ENCODE measurements at regions not wholly inside any gene's neighbourhood (a gene's known extent, or its start where the extent isn't known, plus 50 kb on each side); places are given as distances from the start of the nearest gene placed in this dataset.

DNA sequence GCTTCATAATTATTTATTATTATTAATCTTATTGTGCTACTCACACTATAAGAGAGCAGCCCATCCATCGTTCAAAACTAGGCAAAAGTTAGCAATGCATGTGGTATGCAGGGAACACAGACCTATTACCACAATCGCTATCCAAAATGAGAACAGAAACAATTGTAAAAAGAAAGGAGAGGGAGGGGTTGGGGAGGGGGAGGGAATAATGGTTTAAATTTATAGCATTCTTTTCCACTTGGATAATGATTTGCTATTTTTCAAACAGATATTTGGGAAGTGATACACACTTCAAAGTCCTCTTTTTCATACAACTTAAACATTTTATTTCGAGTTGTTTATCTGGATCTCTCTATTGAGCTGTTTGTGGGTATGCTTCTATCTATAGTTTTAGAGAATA is 248.6 kb upstream of the SOX5 start:
- H3K23ac ChIP-seq (ENCODE audit: low read depth, low read length) = no peak overlapping the region; the same call in 1 of the 2 replicates
- H3K9me3 ChIP-seq (ENCODE audit: control insufficient read depth, insufficient read depth, low read length) = no peaks in the 10 kb centered on the region
- H2BK5ac ChIP-seq (ENCODE audit: low read depth, low read length, poor library complexity, severe bottlenecking) = peak overlapping the region; percentile 18
- H3K9me1 ChIP-seq (ENCODE audit: insufficient read depth, low read length) = peaks cover 13% of the 10 kb centered on the region
- peak overlapping the region; percentile 82; the same call in 1 of the 2 replicates for H2BK120ac ChIP-seq (ENCODE audit: low read depth, low read length)
- peak overlapping the region; percentile 90 for H3K4me2 ChIP-seq (ENCODE audit: low read depth, low read length)
- peak overlapping the region in 1 of 2 experiments; percentile 47; a peak in 1 of 4 replicates for H4K8ac ChIP-seq (ENCODE audit: low read depth in 2 of 2, low read length in 2 of 2)
- peaks cover 10% of the 10 kb centered on the region for H3K4me1 ChIP-seq (ENCODE audit: control insufficient read depth, insufficient read depth, low read length)
- H4K5ac ChIP-seq (ENCODE audit: low read depth, low read length) = no peak overlapping the region
- H3K18ac ChIP-seq (ENCODE audit: low read depth, low read length) = no peak overlapping the region
- H3K4me3 ChIP-seq (ENCODE audit: insufficient read depth, low read depth, low read length) = no peak overlapping the region
- intact Hi-C loops (cut with micrococcal nuclease) (no loop called here), in situ Hi-C loops (cut with MboI; ENCODE audit: low sequenced_read_pairs) (no loop called here), dilution Hi-C loops (cut with HindIII; ENCODE audit: low sequenced_read_pairs, unreplicated experiment) (no loop called here)
- H2AFZ ChIP-seq (replicated peaks; ENCODE audit: low read length, poor library complexity) = no peak overlapping the region
- H2AK5ac ChIP-seq (ENCODE audit: low read depth, low read length) = no peak overlapping the region
- ATAC-seq (ENCODE audit: low read depth) (peak; percentile 73), DNase-seq (peak; percentile 47)
- POLR2A ChIA-PET (ENCODE audit: unreplicated experiment) = interaction anchor here (0.6 kb wide), 1 partner anchor 9 kb away, joined by 20 read pairs; no protein-coding TSS in a partner anchor
- no CpG with 5 or more reads among the region's 3 CpGs for WGBS, 2 experiments (ENCODE audit: extremely low coverage in 2 of 2, insufficient read length in 1 of 2)
- no peak overlapping the region for H3K56ac ChIP-seq (ENCODE audit: extremely low read depth, insufficient read depth, low read length)
- peak overlapping the region; percentile 15; the same call in 1 of the 3 replicates for H2BK15ac ChIP-seq (ENCODE audit: low read depth, low read length)
- H3K36me3 ChIP-seq (ENCODE audit: control insufficient read depth, insufficient read depth, low read length) = no peaks in the 10 kb centered on the region
- CTCF ChIA-PET = no interaction called here
- BruUV-seq (replicated peaks) = no TSS peak
- H3K27ac ChIP-seq (ENCODE audit: insufficient read depth, low read length) = no peak overlapping the region
- H4K20me1 ChIP-seq (ENCODE audit: insufficient read depth, low read length) = no peaks in the 10 kb centered on the region; the same call in 1 of the 2 replicates
- TF ChIP-seq POLR2A (IDR thresholded peaks at IDR 0.05; ENCODE audit: low read depth, low read length) (no peak), MAZ (IDR thresholded peaks at IDR 0.05; ENCODE audit: borderline replicate concordance, low read depth, low read length) (no peak), BHLHE40 (IDR thresholded peaks at IDR 0.05; ENCODE audit: low read depth, low read length) (no peak), RAD21 (IDR thresholded peaks at IDR 0.05; ENCODE audit: low read length) (no peak), MXI1 (IDR thresholded peaks at IDR 0.05; ENCODE audit: borderline replicate concordance, low read depth, low read length) (no peak), FOS (IDR thresholded peaks at IDR 0.05; ENCODE audit: low read depth, low read length) (no peak), CEBPB (IDR thresholded peaks at IDR 0.05; ENCODE audit: low read depth, low read length) (no peak), RCOR1 (IDR thresholded peaks at IDR 0.05; ENCODE audit: insufficient replicate concordance, low read length) (no peak)
- TF ChIP-seq, protein P1, sequence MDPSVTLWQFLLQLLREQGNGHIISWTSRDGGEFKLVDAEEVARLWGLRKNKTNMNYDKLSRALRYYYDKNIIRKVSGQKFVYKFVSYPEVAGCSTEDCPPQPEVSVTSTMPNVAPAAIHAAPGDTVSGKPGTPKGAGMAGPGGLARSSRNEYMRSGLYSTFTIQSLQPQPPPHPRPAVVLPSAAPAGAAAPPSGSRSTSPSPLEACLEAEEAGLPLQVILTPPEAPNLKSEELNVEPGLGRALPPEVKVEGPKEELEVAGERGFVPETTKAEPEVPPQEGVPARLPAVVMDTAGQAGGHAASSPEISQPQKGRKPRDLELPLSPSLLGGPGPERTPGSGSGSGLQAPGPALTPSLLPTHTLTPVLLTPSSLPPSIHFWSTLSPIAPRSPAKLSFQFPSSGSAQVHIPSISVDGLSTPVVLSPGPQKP (IDR thresholded peaks at IDR 0.05; ENCODE audit: borderline replicate concordance, low read depth, low read length) = no peak
- TF ChIP-seq, protein P2, sequence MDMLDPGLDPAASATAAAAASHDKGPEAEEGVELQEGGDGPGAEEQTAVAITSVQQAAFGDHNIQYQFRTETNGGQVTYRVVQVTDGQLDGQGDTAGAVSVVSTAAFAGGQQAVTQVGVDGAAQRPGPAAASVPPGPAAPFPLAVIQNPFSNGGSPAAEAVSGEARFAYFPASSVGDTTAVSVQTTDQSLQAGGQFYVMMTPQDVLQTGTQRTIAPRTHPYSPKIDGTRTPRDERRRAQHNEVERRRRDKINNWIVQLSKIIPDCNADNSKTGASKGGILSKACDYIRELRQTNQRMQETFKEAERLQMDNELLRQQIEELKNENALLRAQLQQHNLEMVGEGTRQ (IDR thresholded peaks at IDR 0.05; ENCODE audit: low read depth, low read length) = no peak
- no peak overlapping the region for H2AK9ac ChIP-seq (replicated peaks; ENCODE audit: low read depth, low read length, poor library complexity)
- no peak overlapping the region for H3K14ac ChIP-seq (replicated peaks; ENCODE audit: low read depth, low read length)
- H3K4ac ChIP-seq (ENCODE audit: low read depth, low read length) = no peak overlapping the region
- peaks cover 0 to 7% of the 10 kb centered on the region in 2 experiments; a peak in 1 of 4 replicates for H3K79me1 ChIP-seq (ENCODE audit: low read depth in 1 of 2, low read length in 2 of 2)
- H3K27me3 ChIP-seq (ENCODE audit: control insufficient read depth, insufficient read depth, low read length) = no peaks in the 10 kb centered on the region
- H4K91ac ChIP-seq (ENCODE audit: insufficient read depth, low read depth, low read length) = no peak overlapping the region
- 0 out of 2 replicates have a peak overlapping the region, but pooled peaks have one; percentile 22 for H2BK20ac ChIP-seq (ENCODE audit: low read depth, low read length)
- H3K9ac ChIP-seq (ENCODE audit: low read depth, low read length) = no peak overlapping the region

All from IMR-90 (cell line).